ENCODE measurements at regions not wholly inside any gene's neighbourhood (a gene's known extent, or its start where the extent isn't known, plus 50 kb on each side); places are given as distances from the start of the nearest gene placed in this dataset.

DNA sequence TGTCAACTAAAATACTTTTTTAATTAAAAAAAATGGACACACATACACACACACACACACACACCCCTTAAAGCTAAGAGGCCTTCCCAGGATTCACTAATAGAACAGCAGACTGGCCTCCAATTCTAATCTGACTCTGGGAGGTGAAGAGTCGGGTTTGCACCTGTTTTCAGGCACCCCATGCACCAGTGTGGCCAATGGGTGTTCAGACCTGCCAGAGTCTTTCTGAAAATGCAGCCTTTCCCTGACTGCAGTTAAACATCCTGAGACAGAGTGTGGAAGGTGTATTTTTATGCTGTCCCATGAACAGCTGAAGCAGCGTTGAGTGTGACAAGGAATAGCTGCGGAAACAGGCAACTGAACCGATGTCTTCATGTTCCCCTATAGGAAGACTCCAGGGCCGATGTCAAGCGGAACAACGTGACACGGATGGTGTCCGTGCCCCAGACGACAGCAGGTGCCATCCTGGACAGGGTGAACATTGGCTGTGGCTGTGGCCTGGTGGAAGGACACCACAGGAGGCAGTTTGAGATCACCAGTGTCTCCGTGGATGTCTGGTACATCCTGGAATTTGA lies 74.6 kb upstream of the LYZL2 start:
- TF ChIP-seq, protein P1, sequence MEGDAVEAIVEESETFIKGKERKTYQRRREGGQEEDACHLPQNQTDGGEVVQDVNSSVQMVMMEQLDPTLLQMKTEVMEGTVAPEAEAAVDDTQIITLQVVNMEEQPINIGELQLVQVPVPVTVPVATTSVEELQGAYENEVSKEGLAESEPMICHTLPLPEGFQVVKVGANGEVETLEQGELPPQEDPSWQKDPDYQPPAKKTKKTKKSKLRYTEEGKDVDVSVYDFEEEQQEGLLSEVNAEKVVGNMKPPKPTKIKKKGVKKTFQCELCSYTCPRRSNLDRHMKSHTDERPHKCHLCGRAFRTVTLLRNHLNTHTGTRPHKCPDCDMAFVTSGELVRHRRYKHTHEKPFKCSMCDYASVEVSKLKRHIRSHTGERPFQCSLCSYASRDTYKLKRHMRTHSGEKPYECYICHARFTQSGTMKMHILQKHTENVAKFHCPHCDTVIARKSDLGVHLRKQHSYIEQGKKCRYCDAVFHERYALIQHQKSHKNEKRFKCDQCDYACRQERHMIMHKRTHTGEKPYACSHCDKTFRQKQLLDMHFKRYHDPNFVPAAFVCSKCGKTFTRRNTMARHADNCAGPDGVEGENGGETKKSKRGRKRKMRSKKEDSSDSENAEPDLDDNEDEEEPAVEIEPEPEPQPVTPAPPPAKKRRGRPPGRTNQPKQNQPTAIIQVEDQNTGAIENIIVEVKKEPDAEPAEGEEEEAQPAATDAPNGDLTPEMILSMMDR (IDR thresholded peaks at IDR 0.05): no peak
- TF ChIP-seq EZH2 (IDR thresholded peaks at IDR 0.05): no peak
